Common myeloid progenitor, CD34-positive (primary cell): ENCODE measurements at regions not wholly inside any gene's neighbourhood (a gene's known extent, or its start where the extent isn't known, plus 50 kb on each side); places are given as distances from the start of the nearest gene placed in this dataset.

Experiments used
- CTCF ChIA-PET: fragments of 350-600 bp; sonication (Branson Sonifier 250); formaldehyde crosslinking; loops from one replicate; lab custom pipeline; 2021; ENCODE audit warnings: antibody characterized with exemption; lab: Charles Lee
- POLR2A ChIA-PET: fragments of 350-600 bp; sonication (Branson Sonifier 250); formaldehyde crosslinking; loops from one replicate; lab custom pipeline; 2021; ENCODE audit warnings: antibody characterized with exemption; lab: Charles Lee
- DNase-seq, 3 donors: peaks; one replicate each; pipeline versions ENCODE4 v3.0.0 to v3.0.0-alpha.2; 2013
- H3K27ac ChIP-seq, 2 experiments: 1 replicate in 1 of 2; 2 replicates in 1 of 2; pipeline ENCODE4 v1.7.0; 2013; ENCODE audit warnings: inconsistent platforms in 2 of 2, low read length in 2 of 2, mild to moderate bottlenecking in 2 of 2, low read depth in 1 of 2, moderate library complexity in 1 of 2; ENCODE audit not compliant: severe bottlenecking in 2 of 2, insufficient read depth in 1 of 2, poor library complexity in 1 of 2
- H3K27me3 ChIP-seq, 5 experiments: replicated peaks in 2 of 5; 1 replicate in 3 of 5; 2 replicates in 2 of 5; pipeline versions ENCODE4 v1.6.1 to v1.7.0; 2013; ENCODE audit warnings: low read length in 4 of 5, mild to moderate bottlenecking in 2 of 5, moderate library complexity in 2 of 5, inconsistent platforms in 1 of 5; ENCODE audit not compliant: insufficient read depth in 5 of 5, control insufficient read depth in 4 of 5
- H3K36me3 ChIP-seq, 4 experiments: 1 replicate in 2 of 4; 2 replicates in 2 of 4; pipeline versions ENCODE4 v1.6.1 to v1.7.0; 2013; ENCODE audit warnings: low read length in 3 of 4, control low read depth in 1 of 4, mild to moderate bottlenecking in 1 of 4; ENCODE audit not compliant: control insufficient read depth in 4 of 4, insufficient read depth in 4 of 4
- H3K4me1 ChIP-seq, 4 experiments: 1 replicate in 3 of 4; 2 replicates in 1 of 4; pipeline versions ENCODE4 v1.6.1 to v1.7.1; 2013; ENCODE audit warnings: low read length in 3 of 4, mild to moderate bottlenecking in 3 of 4, control low read depth in 1 of 4, inconsistent platforms in 1 of 4, moderate library complexity in 1 of 4; ENCODE audit not compliant: control insufficient read depth in 4 of 4, insufficient read depth in 4 of 4; ENCODE audit errors: control extremely low read depth in 1 of 4
- H3K4me3 ChIP-seq, 7 experiments: 1 replicate in 4 of 7; 2 replicates in 3 of 7; pipeline versions ENCODE4 v1.5.1 to v1.7.0; 2013; ENCODE audit warnings: mild to moderate bottlenecking in 7 of 7, low read length in 6 of 7, moderate library complexity in 6 of 7, inconsistent platforms in 2 of 7, low read depth in 2 of 7, control low read depth in 1 of 7; ENCODE audit not compliant: insufficient read depth in 4 of 7, control insufficient read depth in 1 of 7; ENCODE audit errors: extremely low read depth in 1 of 7
- H3K9me3 ChIP-seq, 5 experiments: 1 replicate in 4 of 5; 2 replicates in 1 of 5; pipeline versions ENCODE4 v1.6.1 to v1.7.1; 2013; ENCODE audit warnings: low read length in 4 of 5, mild to moderate bottlenecking in 2 of 5, inconsistent platforms in 1 of 5, low read depth in 1 of 5, moderate library complexity in 1 of 5; ENCODE audit not compliant: control insufficient read depth in 4 of 5, insufficient read depth in 2 of 5; ENCODE audit errors: control extremely low read depth in 1 of 5
- WGBS: methylation state at CpG from one replicate; pipeline ENCODE4 v1.1.5; 2013; ENCODE audit not compliant: insufficient coverage; 5-methylcytosine and 5-hydroxymethylcytosine counted together

- POLR2A ChIA-PET, result no interaction called here
- CTCF ChIA-PET, result no interaction called here
- DNase-seq, result no peak
Observed at GRCh38 chr17:72063756-72064450, 56.9 kb upstream of the SOX9 start.

GRCh38 chr17:72064606-72065193 is 56.1 kb upstream of the SOX9 start:
- no peaks in the 10 kb centered on the region for H3K36me3 ChIP-seq
- DNase-seq, result no peak
- no peaks in the 10 kb centered on the region for H3K4me1 ChIP-seq
- H3K4me3 ChIP-seq, result no peak overlapping the region
- no peaks in the 10 kb centered on the region for H3K27me3 ChIP-seq
- ChIA-PET CTCF (no interaction called here), POLR2A (no interaction called here)
- no peaks in the 10 kb centered on the region for H3K9me3 ChIP-seq
- no peak overlapping the region for H3K27ac ChIP-seq
- 100% methylated on average over 1 of the region's 2 CpGs for WGBS

More at GRCh38 chr17:72063756-72064450, 56.9 kb upstream of the SOX9 start:
- no peak overlapping the region for H3K4me3 ChIP-seq
- H3K36me3 ChIP-seq, result no peaks in the 10 kb centered on the region
- H3K9me3 ChIP-seq, result no peaks in the 10 kb centered on the region
- WGBS, result no CpG with 5 or more reads among the region's 4 CpGs
- no peak overlapping the region for H3K27ac ChIP-seq
- H3K27me3 ChIP-seq, result no peaks in the 10 kb centered on the region
- H3K4me1 ChIP-seq, result no peaks in the 10 kb centered on the region

GRCh38 chr17:72065556-72065955 is 55.3 kb upstream of the SOX9 start:
- POLR2A ChIA-PET, result no interaction called here
- whole genome bisulfite sequencing, result 95% methylated on average over 4 of the region's 4 CpGs
- Histone ChIP-seq H3K4me3 (no peak overlapping the region), H3K27me3 (no peaks in the 10 kb centered on the region), H3K27ac (no peak overlapping the region), H3K36me3 (no peaks in the 10 kb centered on the region), H3K4me1 (no peaks in the 10 kb centered on the region), H3K9me3 (no peaks in the 10 kb centered on the region)
- CTCF ChIA-PET, result no interaction called here
- no peak for DNase-seq

DNA sequence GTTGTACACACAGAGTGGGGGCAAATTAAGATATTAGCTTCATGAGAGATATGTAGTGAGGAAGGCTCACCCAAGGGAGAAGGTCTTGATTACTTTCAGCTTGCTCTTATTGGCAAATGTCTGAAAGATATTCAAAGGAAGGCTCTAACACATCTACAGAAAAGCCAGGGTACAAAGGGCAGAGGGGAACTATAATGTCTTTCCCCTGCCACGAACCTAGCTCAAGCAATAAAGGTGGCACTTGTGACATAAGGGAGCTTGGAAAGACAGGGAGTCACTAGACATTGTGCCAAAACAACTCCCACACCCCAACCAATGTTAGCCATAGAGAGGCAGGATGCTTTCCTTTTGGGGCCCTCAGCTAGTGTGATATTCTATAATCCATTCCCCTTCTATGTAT is 52.2 kb upstream of the SOX9 start:
- no peaks in the 10 kb centered on the region for H3K9me3 ChIP-seq
- no peaks in the 10 kb centered on the region for H3K36me3 ChIP-seq
- WGBS, result no CpG with 5 or more reads among the region's 1 CpG
- ChIA-PET CTCF (no interaction called here), POLR2A (no interaction called here)
- H3K4me1 ChIP-seq, result no peaks in the 10 kb centered on the region
- no peak for DNase-seq
- H3K27me3 ChIP-seq, result no peaks in the 10 kb centered on the region
- no peak overlapping the region for H3K4me3 ChIP-seq
- no peak overlapping the region for H3K27ac ChIP-seq

DNA sequence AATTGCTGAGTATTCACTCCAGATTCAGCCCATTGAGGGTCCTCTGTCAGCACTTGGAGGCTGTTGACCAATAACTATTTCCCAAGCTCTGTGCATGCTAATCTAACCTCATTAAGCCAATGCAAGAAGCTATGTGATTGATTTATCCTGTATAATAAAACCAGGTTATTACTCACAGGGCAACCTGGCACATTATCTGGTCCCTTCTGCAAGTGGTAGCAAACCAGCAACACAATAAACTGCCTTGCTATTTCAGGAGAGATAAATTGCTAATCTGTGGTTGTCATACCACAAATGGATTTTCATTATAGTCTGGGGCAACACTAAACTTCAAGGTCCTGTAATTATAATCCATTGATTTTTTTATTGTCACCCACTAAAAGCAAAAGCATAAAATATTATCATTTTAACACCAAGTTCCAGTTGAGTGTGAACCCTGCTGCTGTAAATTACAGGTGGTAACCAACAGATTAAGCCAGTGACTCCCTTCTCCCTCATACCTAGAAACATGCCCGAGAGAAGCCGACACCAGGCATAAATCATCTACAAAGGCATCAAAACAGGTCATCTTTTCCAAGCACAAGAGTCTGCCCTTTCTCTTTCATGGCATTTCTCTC is 51.1 kb upstream of the SOX9 start:
- H3K9me3 ChIP-seq, result no peaks in the 10 kb centered on the region
- no peaks in the 10 kb centered on the region for H3K4me1 ChIP-seq
- ChIA-PET POLR2A (no interaction called here), CTCF (no interaction called here)
- H3K36me3 ChIP-seq, result no peaks in the 10 kb centered on the region
- no peak overlapping the region for H3K27ac ChIP-seq
- no peaks in the 10 kb centered on the region for H3K27me3 ChIP-seq
- no peak for DNase-seq
- no peak overlapping the region for H3K4me3 ChIP-seq
- WGBS, result 68% methylated on average over 2 of the region's 2 CpGs
